Mesenchymal stem cell (in vitro differentiated cells and primary cell): ENCODE measurements at regions not wholly inside any gene's neighbourhood (a gene's known extent, or its start where the extent isn't known, plus 50 kb on each side); places are given as distances from the start of the nearest gene placed in this dataset.

ENCODE experiments used
- DNase-seq: peaks from one replicate; pipeline ENCODE4 v3.0.0-alpha.2; 2013
- H2AFZ ChIP-seq: one replicate; pipeline ENCODE4 v1.6.1; 2013; ENCODE audit warnings: low read depth, mild to moderate bottlenecking, control low read depth, inconsistent platforms, low read length, moderate library complexity
- H2AK5ac ChIP-seq: 2 replicates; pipeline ENCODE4 v1.6.1; 2013; ENCODE audit warnings: low read length, moderate library complexity, mild to moderate bottlenecking, inconsistent platforms; ENCODE audit not compliant: severe bottlenecking
- H2BK120ac ChIP-seq: one replicate; pipeline ENCODE4 v1.6.1; 2013; ENCODE audit warnings: low read depth, mild to moderate bottlenecking, inconsistent platforms, low read length, moderate library complexity
- H2BK12ac ChIP-seq, 2 experiments: one replicate each; pipeline ENCODE4 v1.6.1; 2013; ENCODE audit warnings: inconsistent platforms in 2 of 2, low read length in 2 of 2, mild to moderate bottlenecking in 2 of 2, moderate library complexity in 2 of 2, control low read depth in 1 of 2
- H2BK15ac ChIP-seq: one replicate; pipeline ENCODE4 v1.6.1; 2013; ENCODE audit warnings: mild to moderate bottlenecking, low read depth, inconsistent platforms; ENCODE audit not compliant: poor library complexity, severe bottlenecking
- H2BK5ac ChIP-seq: 2 replicates; pipeline ENCODE4 v1.6.1; 2013; ENCODE audit warnings: low read depth, mild to moderate bottlenecking, low read length, control low read depth, inconsistent platforms; ENCODE audit not compliant: poor library complexity, severe bottlenecking
- H3K14ac ChIP-seq, 2 experiments: one replicate each; pipeline ENCODE4 v1.6.1; 2013; ENCODE audit warnings: inconsistent platforms in 2 of 2, low read length in 2 of 2, control low read depth in 1 of 2, mild to moderate bottlenecking in 1 of 2, moderate library complexity in 1 of 2
- H3K18ac ChIP-seq, 2 experiments: one replicate each; pipeline ENCODE4 v1.6.1; 2013; ENCODE audit warnings: inconsistent platforms in 2 of 2, low read length in 2 of 2, control low read depth in 1 of 2, low read depth in 1 of 2, mild to moderate bottlenecking in 1 of 2
- H3K23ac ChIP-seq, 2 experiments: one replicate each; pipeline ENCODE4 v1.6.1; 2013; ENCODE audit warnings: inconsistent platforms in 2 of 2, low read length in 2 of 2, mild to moderate bottlenecking in 2 of 2, moderate library complexity in 2 of 2, control low read depth in 1 of 2
- H3K27ac ChIP-seq: 2 replicates; pipeline ENCODE4 v1.5.1; 2013; ENCODE audit warnings: mild to moderate bottlenecking, moderate library complexity, low read length, control low read depth, inconsistent platforms; ENCODE audit not compliant: poor library complexity, severe bottlenecking
- H3K27me3 ChIP-seq, 2 experiments: 2 replicates each; pipeline versions ENCODE4 v1.6.1 to v1.7.0; 2013; ENCODE audit warnings: low read length in 2 of 2, mild to moderate bottlenecking in 2 of 2, moderate library complexity in 2 of 2, control low read depth in 1 of 2, inconsistent platforms in 1 of 2; ENCODE audit not compliant: control insufficient read depth in 1 of 2, insufficient read depth in 1 of 2
- H3K36me3 ChIP-seq, 2 experiments: 2 replicates each; pipeline versions ENCODE4 v1.6.1 to v1.7.0; 2013; ENCODE audit warnings: low read length in 2 of 2, control low read depth in 1 of 2, inconsistent platforms in 1 of 2, low read depth in 1 of 2, mild to moderate bottlenecking in 1 of 2; ENCODE audit not compliant: insufficient read depth in 2 of 2, control insufficient read depth in 1 of 2
- H3K4ac ChIP-seq, 2 experiments: one replicate each; pipeline ENCODE4 v1.6.1; 2013; ENCODE audit warnings: inconsistent platforms in 2 of 2, low read length in 2 of 2, mild to moderate bottlenecking in 2 of 2, moderate library complexity in 2 of 2, control low read depth in 1 of 2, low read depth in 1 of 2
- H3K4me1 ChIP-seq: 2 replicates; pipeline ENCODE4 v1.6.1; 2013; ENCODE audit warnings: low read depth, low read length, control low read depth; ENCODE audit not compliant: control insufficient read depth, insufficient read depth
- H3K4me2 ChIP-seq: 2 replicates; pipeline ENCODE4 v1.6.1; 2013; ENCODE audit warnings: low read length, mild to moderate bottlenecking, inconsistent platforms; ENCODE audit not compliant: poor library complexity, severe bottlenecking
- H3K4me3 ChIP-seq, 2 experiments: 2 replicates each; pipeline versions ENCODE4 v1.5.1 to v1.7.0; 2013; ENCODE audit warnings: low read length in 2 of 2, mild to moderate bottlenecking in 2 of 2, control low read depth in 1 of 2, low read depth in 1 of 2; ENCODE audit not compliant: insufficient read depth in 1 of 2
- H3K79me1 ChIP-seq: replicated peaks from 2 replicates; pipeline ENCODE4 v1.6.1; 2013; ENCODE audit warnings: mild to moderate bottlenecking, control low read depth, low read length, inconsistent platforms; ENCODE audit not compliant: poor library complexity, severe bottlenecking
- H3K9ac ChIP-seq: 2 replicates; pipeline ENCODE4 v1.7.0; 2013; ENCODE audit warnings: mild to moderate bottlenecking, low read length, moderate library complexity
- H3K9me3 ChIP-seq: 2 replicates; pipeline ENCODE4 v1.7.0; 2013; ENCODE audit warnings: mild to moderate bottlenecking, low read length; ENCODE audit not compliant: control insufficient read depth
- H4K8ac ChIP-seq: one replicate; pipeline ENCODE4 v1.6.1; 2013; ENCODE audit warnings: inconsistent platforms, mild to moderate bottlenecking, low read length, moderate library complexity
- H4K91ac ChIP-seq: one replicate; pipeline ENCODE4 v1.6.1; 2013; ENCODE audit warnings: mild to moderate bottlenecking, low read length, inconsistent platforms
- WGBS: methylation state at CpG from one replicate; pipeline ENCODE4 v1.1.7; 2013; ENCODE audit warnings: mixed read lengths; 5-methylcytosine and 5-hydroxymethylcytosine counted together

DNA sequence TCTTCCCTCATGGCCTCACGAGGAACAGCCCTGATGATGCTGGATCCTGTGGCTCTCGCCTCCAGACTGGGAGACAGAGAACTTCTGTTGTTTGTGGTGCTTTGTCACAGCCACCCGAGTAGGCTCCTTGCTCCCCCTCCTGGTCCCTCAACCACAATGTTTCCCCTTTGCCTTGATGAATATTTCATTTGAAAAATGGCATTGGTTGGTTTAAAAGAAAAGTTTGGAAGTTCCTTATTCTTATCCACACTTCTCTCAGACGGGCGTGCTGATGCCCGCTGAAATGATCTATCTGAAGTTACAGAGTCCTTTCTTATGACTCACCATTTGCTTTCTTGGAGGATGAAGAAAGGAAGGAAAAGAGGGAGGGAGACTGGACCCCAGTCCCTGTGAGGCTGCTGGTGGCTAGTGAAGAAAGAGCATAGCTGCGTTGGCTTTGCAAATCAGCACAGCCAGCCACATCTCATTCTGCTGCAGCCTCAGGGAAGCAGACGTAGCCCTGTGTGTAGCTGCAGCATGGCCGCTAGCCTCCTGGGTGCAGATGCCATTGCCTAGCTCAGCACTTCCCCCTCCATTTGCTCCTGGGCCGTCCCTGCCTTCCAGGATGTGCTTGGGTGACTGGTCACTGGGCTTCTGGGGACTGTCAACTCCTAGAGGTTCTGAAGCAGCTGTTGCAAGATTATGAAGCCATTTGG lies 185.9 kb downstream of the ERCC6L2 start:
- WGBS = 26% methylated on average over 8 of the region's 10 CpGs

DNA sequence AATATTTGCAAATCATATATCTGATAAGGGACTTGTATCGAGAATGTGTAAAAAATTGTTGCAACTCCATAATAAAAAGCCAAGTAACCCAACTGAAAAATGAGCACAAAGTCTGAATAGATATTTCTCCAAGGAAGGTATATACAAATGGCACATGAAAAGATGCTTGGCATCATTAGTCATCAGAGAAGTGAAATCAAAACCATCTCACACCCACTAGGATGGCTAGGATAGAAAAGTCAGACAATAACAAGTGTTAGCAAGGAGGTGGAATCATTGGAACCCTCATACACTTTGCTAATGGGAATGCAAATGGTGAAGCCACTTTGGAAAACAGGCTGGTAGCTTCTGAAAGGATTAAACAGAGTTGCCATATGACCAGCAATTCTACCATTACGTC lies 182.7 kb downstream of the ERCC6L2 start:
- H3K27me3 ChIP-seq = peaks cover 2 to 3% of the 10 kb centered on the region in 2 experiments
- H2BK5ac ChIP-seq = no peak overlapping the region
- H3K27ac ChIP-seq = no peak overlapping the region
- H3K79me1 ChIP-seq = no peaks in the 10 kb centered on the region
- H2AFZ ChIP-seq = no peak overlapping the region
- H3K4ac ChIP-seq = no peak overlapping the region
- H3K4me1 ChIP-seq = peaks cover 13% of the 10 kb centered on the region
- no peak overlapping the region for H2BK120ac ChIP-seq
- 83% methylated on average over 1 of the region's 2 CpGs for WGBS
- H3K18ac ChIP-seq = no peak overlapping the region
- H3K9ac ChIP-seq = no peak overlapping the region
- H3K36me3 ChIP-seq = no peaks in the 10 kb centered on the region
- H4K8ac ChIP-seq = no peak overlapping the region
- no peak overlapping the region for H3K4me3 ChIP-seq
- no peak overlapping the region for H2BK15ac ChIP-seq
- H3K23ac ChIP-seq = no peak overlapping the region
- H2BK12ac ChIP-seq = no peak overlapping the region
- no peak overlapping the region for H4K91ac ChIP-seq
- no peak overlapping the region for H3K14ac ChIP-seq
- H2AK5ac ChIP-seq = no peak overlapping the region
- no peak for DNase-seq
- no peaks in the 10 kb centered on the region for H3K9me3 ChIP-seq
- H3K4me2 ChIP-seq = no peak overlapping the region

More for the DNA sequence above, 185.9 kb downstream of the ERCC6L2 start:
- Histone ChIP-seq H4K8ac (peak overlapping the region; percentile 86), H2BK120ac (no peak overlapping the region), H3K27me3 (no peaks in the 10 kb centered on the region), H2BK5ac (no peak overlapping the region), H2BK15ac (no peak overlapping the region), H3K9me3 (no peaks in the 10 kb centered on the region), H3K23ac (peak overlapping the region in 1 of 2 experiments; percentile 91), H2AK5ac (no peak overlapping the region), H2AFZ (peak overlapping the region; percentile 15), H3K14ac (peak overlapping the region in 1 of 2 experiments; percentile 99), H2BK12ac (peak overlapping the region in 1 of 2 experiments; percentile 99), H3K18ac (peak overlapping the region in 1 of 2 experiments; percentile 99), H3K4me2 (no peak overlapping the region), H3K79me1 (no peaks in the 10 kb centered on the region), H3K36me3 (no peaks in the 10 kb centered on the region), H4K91ac (peak overlapping the region; percentile 44), H3K27ac (no peak overlapping the region), H3K4me3 (no peak overlapping the region), H3K9ac (no peak overlapping the region), H3K4ac (peak overlapping the region; percentile 7 to 78), H3K4me1 (peaks cover 13% of the 10 kb centered on the region)
- DNase-seq = peak; percentile 79

- Histone ChIP-seq H3K9ac (no peak overlapping the region), H3K18ac (no peak overlapping the region), H2AFZ (no peak overlapping the region), H3K27ac (no peak overlapping the region), H3K23ac (no peak overlapping the region), H4K91ac (no peak overlapping the region), H2BK120ac (no peak overlapping the region), H3K9me3 (no peaks in the 10 kb centered on the region), H2AK5ac (no peak overlapping the region), H4K8ac (no peak overlapping the region), H3K4ac (no peak overlapping the region), H2BK15ac (no peak overlapping the region), H3K79me1 (no peaks in the 10 kb centered on the region), H3K4me2 (no peak overlapping the region), H3K14ac (peak overlapping the region in 1 of 2 experiments; percentile 14), H2BK12ac (no peak overlapping the region), H3K27me3 (peaks cover 6% of the 10 kb centered on the region in 2 experiments), H3K36me3 (no peaks in the 10 kb centered on the region), H3K4me3 (no peak overlapping the region), H3K4me1 (peaks cover 13% of the 10 kb centered on the region), H2BK5ac (no peak overlapping the region)
- WGBS = 100% methylated on average over 1 of the region's 1 CpG
- no peak for DNase-seq
Measured at GRCh38 chr9:96057155-96057554, 181.7 kb downstream of the ERCC6L2 start.

DNA sequence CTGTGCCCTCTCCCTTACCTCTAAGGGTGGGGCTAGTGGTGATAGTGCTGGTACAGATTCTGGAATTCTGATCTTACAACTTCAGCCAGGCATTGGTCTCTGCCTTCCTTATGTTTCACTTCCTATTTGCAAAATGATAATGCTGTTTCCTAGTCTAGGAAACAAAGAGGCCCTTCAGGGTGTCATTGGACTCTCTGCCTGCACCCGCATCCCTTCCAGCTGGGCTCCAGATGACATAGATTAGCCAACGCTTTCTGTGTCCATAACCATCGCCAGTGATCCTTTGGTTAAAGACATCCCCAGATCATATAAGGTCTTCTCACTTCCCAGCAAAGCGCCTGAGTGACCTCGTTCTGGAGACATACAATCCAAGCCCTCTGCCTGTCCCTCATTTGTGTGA lies 180.7 kb downstream of the ERCC6L2 start:
- Histone ChIP-seq H2AFZ (no peak overlapping the region), H3K36me3 (no peaks in the 10 kb centered on the region), H3K14ac (no peak overlapping the region), H3K4me2 (no peak overlapping the region), H4K8ac (no peak overlapping the region), H4K91ac (no peak overlapping the region), H2BK5ac (no peak overlapping the region), H3K4me3 (no peak overlapping the region), H3K4me1 (peaks cover 9% of the 10 kb centered on the region), H3K23ac (no peak overlapping the region), H2BK12ac (no peak overlapping the region), H3K27me3 (peaks cover 6 to 9% of the 10 kb centered on the region in 2 experiments), H2BK120ac (no peak overlapping the region), H2AK5ac (no peak overlapping the region), H3K27ac (no peak overlapping the region), H2BK15ac (no peak overlapping the region), H3K9me3 (no peaks in the 10 kb centered on the region), H3K4ac (no peak overlapping the region), H3K9ac (no peak overlapping the region), H3K18ac (no peak overlapping the region), H3K79me1 (no peaks in the 10 kb centered on the region)
- no peak for DNase-seq
- 93% methylated on average over 5 of the region's 5 CpGs for WGBS
